PC-9 (cell line): ENCODE measurements at regions not wholly inside any gene's neighbourhood (a gene's known extent, or its start where the extent isn't known, plus 50 kb on each side); places are given as distances from the start of the nearest gene placed in this dataset.

Experiments used
- BruUV-seq: library from RNA; stranded (reverse); fragments of 400-500 nt; replicated peaks from 2 replicates; lab custom pipeline; 2021; lab: Mats Ljungman, UMichigan
- CTCF ChIA-PET: fragments of 300-600 bp; sonication (Branson Sonifier 250); formaldehyde crosslinking; loops from one replicate; lab custom pipeline; 2022; ENCODE audit warnings: antibody characterized with exemption; lab: Charles Lee
- POLR2A ChIA-PET: fragments of 300-600 bp; sonication (Branson Sonifier 250); formaldehyde crosslinking; loops from one replicate; lab custom pipeline; 2022; ENCODE audit warnings: antibody characterized with exemption; ENCODE audit not compliant: unreplicated experiment; lab: Charles Lee
- DNase-seq, 2 experiments: peaks; one replicate each; pipeline versions ENCODE4 v3.0.0 to v3.0.0-alpha.2; 2015 to 2022; ENCODE audit warnings: mixed read lengths in 1 of 2
- H2AFZ ChIP-seq: fragments of 200-600 bp; sonication (generic); 2 replicates; pipeline ENCODE4 v1.8.1; 2017; ENCODE audit warnings: antibody characterized with exemption
- H3F3A ChIP-seq: fragments of 200-600 bp; sonication (generic); 2 replicates; pipeline ENCODE4 v1.8.1; 2017; ENCODE audit warnings: antibody characterized with exemption, mild to moderate bottlenecking, low read depth; ENCODE audit not compliant: insufficient read depth
- H3K27ac ChIP-seq: fragments of 200-600 bp; sonication (generic); 2 replicates; pipeline ENCODE4 v1.6.1; 2016; ENCODE audit warnings: mixed run types
- H3K27me3 ChIP-seq: fragments of 200-600 bp; sonication (generic); 2 replicates; pipeline ENCODE4 v1.6.1; 2016; ENCODE audit warnings: low read depth, mixed run types; ENCODE audit not compliant: insufficient read depth
- H3K36me3 ChIP-seq: fragments of 200-600 bp; sonication (generic); 2 replicates; pipeline ENCODE4 v1.6.1; 2016; ENCODE audit warnings: low read depth, mixed run types
- H3K4me1 ChIP-seq: fragments of 200-600 bp; sonication (generic); replicated peaks from 2 replicates; pipeline ENCODE4 v1.6.1; 2016; ENCODE audit warnings: mixed run types; ENCODE audit not compliant: insufficient read depth
- H3K4me2 ChIP-seq: fragments of 200-600 bp; sonication (generic); 2 replicates; pipeline ENCODE4 v1.6.1; 2017; ENCODE audit warnings: mixed run types
- H3K4me3 ChIP-seq: fragments of 200-600 bp; sonication (generic); 2 replicates; pipeline ENCODE4 v1.6.1; 2016; ENCODE audit warnings: mixed run types
- H3K79me2 ChIP-seq: fragments of 200-600 bp; sonication (generic); 2 replicates; pipeline ENCODE4 v1.6.1; 2017; ENCODE audit warnings: low read depth, mixed run types
- H3K9me2 ChIP-seq: fragments of 200-600 bp; sonication (generic); 2 replicates; pipeline ENCODE4 v1.8.1; 2017; ENCODE audit warnings: mild to moderate bottlenecking; ENCODE audit not compliant: insufficient read depth
- H3K9me3 ChIP-seq: fragments of 200-600 bp; sonication (generic); 2 replicates; pipeline ENCODE4 v1.8.1; 2016; ENCODE audit warnings: low read depth; ENCODE audit not compliant: insufficient read depth
- H4K20me1 ChIP-seq: fragments of 200-600 bp; sonication (generic); 2 replicates; pipeline ENCODE4 v1.8.1; 2017; ENCODE audit not compliant: insufficient read depth
- EZH2 ChIP-seq: fragments of 200-600 bp; sonication (generic); IDR thresholded peaks from 2 replicates; pipeline ENCODE4 v1.8.0; 2017; ENCODE audit warnings: antibody characterized with exemption, low read depth
- intact Hi-C: fragments of 100-400 bp; cut with micrococcal nuclease; formaldehyde crosslinking; loops from one replicate; pipeline ENCODE4 v1.10.0; 2022; ENCODE audit not compliant: unreplicated experiment
- TF ChIP-seq, protein P1 (sequence below): fragments of 200-600 bp; sonication (generic); conservative IDR thresholded peaks from 2 replicates; pipeline ENCODE4 v1.6.1; 2017; ENCODE audit warnings: mixed run types, antibody characterized with exemption, mild to moderate bottlenecking, moderate library complexity

DNA sequence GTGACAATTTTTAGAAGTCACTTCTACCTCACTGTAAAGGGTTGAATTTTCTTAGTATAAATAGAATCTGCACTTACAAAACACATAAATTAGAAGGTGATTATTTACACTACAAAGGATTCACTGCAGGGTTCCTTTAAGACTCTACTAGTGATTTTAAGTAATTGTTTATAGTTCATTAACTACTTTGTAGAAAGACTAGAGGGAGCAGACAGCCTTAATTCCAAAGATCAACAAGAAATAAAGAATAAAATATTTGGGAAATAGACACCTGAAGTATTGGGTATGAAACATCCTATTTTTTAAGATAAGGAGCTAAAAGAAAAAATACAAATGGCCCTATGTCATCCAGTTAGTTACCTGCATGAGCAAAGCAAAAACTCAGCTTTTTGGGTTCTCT lies 360.5 kb upstream of the ALCAM start:
- no peaks in the 10 kb centered on the region for H3F3A ChIP-seq
- ChIA-PET POLR2A (no interaction called here), CTCF (no interaction called here)
- H3K9me2 ChIP-seq: no peaks in the 10 kb centered on the region
- TF ChIP-seq EZH2: no peak
- TF ChIP-seq, protein P1, sequence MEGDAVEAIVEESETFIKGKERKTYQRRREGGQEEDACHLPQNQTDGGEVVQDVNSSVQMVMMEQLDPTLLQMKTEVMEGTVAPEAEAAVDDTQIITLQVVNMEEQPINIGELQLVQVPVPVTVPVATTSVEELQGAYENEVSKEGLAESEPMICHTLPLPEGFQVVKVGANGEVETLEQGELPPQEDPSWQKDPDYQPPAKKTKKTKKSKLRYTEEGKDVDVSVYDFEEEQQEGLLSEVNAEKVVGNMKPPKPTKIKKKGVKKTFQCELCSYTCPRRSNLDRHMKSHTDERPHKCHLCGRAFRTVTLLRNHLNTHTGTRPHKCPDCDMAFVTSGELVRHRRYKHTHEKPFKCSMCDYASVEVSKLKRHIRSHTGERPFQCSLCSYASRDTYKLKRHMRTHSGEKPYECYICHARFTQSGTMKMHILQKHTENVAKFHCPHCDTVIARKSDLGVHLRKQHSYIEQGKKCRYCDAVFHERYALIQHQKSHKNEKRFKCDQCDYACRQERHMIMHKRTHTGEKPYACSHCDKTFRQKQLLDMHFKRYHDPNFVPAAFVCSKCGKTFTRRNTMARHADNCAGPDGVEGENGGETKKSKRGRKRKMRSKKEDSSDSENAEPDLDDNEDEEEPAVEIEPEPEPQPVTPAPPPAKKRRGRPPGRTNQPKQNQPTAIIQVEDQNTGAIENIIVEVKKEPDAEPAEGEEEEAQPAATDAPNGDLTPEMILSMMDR: no peak
- no peaks in the 10 kb centered on the region for H3K79me2 ChIP-seq
- H3K4me3 ChIP-seq: no peak overlapping the region
- no peaks in the 10 kb centered on the region for H3K9me3 ChIP-seq
- H3K4me1 ChIP-seq: no peaks in the 10 kb centered on the region
- intact Hi-C loops: no loop called here
- no peaks in the 10 kb centered on the region for H3K36me3 ChIP-seq
- H3K4me2 ChIP-seq: no peak overlapping the region
- no peak overlapping the region for H2AFZ ChIP-seq
- no peaks in the 10 kb centered on the region for H4K20me1 ChIP-seq
- H3K27ac ChIP-seq: no peak overlapping the region
- H3K27me3 ChIP-seq: no peaks in the 10 kb centered on the region
- no TSS peak for BruUV-seq
- no peak for DNase-seq

DNA sequence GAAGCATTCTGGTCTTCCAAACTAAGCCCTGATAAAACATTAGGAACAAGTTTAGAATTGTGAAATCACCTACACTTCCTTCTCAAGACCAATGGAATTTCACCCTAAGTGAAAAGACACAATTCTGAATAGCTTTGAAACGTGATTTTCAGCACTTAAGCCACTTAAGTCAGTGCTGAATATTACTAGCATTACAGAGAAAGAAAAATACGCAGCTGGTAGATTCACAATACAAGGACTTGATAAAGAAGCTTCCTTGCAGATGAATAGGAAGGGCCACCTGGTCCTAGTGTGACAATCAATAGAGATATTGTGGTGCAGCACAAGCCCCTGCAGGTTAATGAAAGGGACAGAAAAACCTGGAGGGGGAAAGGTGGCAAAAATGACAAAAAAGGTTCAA lies 353.1 kb upstream of the ALCAM start:
- intact Hi-C loops: no loop called here
- no peaks in the 10 kb centered on the region for H4K20me1 ChIP-seq
- POLR2A ChIA-PET: no interaction called here
- CTCF ChIA-PET: no interaction called here
- no peak overlapping the region for H2AFZ ChIP-seq
- no peak overlapping the region for H3K4me2 ChIP-seq
- BruUV-seq: no TSS peak
- H3K79me2 ChIP-seq: no peaks in the 10 kb centered on the region
- H3K9me3 ChIP-seq: no peaks in the 10 kb centered on the region
- H3K4me1 ChIP-seq: no peaks in the 10 kb centered on the region
- H3F3A ChIP-seq: no peaks in the 10 kb centered on the region
- TF ChIP-seq EZH2: no peak
- TF ChIP-seq, protein P1: no peak
- no peak overlapping the region for H3K27ac ChIP-seq
- no peak for DNase-seq
- no peaks in the 10 kb centered on the region for H3K9me2 ChIP-seq
- no peaks in the 10 kb centered on the region for H3K27me3 ChIP-seq
- H3K4me3 ChIP-seq: no peak overlapping the region
- H3K36me3 ChIP-seq: no peaks in the 10 kb centered on the region

DNA sequence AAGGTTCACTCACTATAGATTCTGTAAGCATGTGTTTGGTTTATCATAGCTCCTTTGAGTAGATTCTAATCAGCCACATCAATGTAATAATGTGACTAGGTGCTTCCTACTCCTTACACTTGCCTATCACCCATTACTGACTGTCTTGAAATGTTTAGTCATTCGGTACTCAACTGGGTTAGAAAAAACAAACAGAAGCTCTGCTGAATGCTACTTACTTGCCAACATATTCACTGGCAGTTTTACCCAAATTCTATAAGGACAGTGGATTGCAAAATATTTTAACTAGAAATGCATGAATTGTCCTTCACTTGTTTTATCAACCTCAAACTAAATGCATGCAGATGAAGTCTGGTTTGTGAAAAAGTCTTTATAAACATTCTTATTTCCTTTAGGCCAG lies 352.1 kb upstream of the ALCAM start:
- POLR2A ChIA-PET: no interaction called here
- CTCF ChIA-PET: no interaction called here
- no peak overlapping the region for H3K4me3 ChIP-seq
- no peaks in the 10 kb centered on the region for H3K9me3 ChIP-seq
- H3K79me2 ChIP-seq: no peaks in the 10 kb centered on the region
- no peak for TF ChIP-seq EZH2
- TF ChIP-seq, protein P1: no peak
- no peaks in the 10 kb centered on the region for H3K4me1 ChIP-seq
- DNase-seq: no peak
- no TSS peak for BruUV-seq
- H3K36me3 ChIP-seq: no peaks in the 10 kb centered on the region
- H3K4me2 ChIP-seq: no peak overlapping the region
- intact Hi-C loops: no loop called here
- no peaks in the 10 kb centered on the region for H4K20me1 ChIP-seq
- H3K27ac ChIP-seq: no peak overlapping the region
- H3K9me2 ChIP-seq: no peaks in the 10 kb centered on the region
- no peaks in the 10 kb centered on the region for H3F3A ChIP-seq
- no peak overlapping the region for H2AFZ ChIP-seq
- no peaks in the 10 kb centered on the region for H3K27me3 ChIP-seq
